ENCODE measurements at regions not wholly inside any gene's neighbourhood (a gene's known extent, or its start where the extent isn't known, plus 50 kb on each side); places are given as distances from the start of the nearest gene placed in this dataset.

- H3K36me3 ChIP-seq, result no peaks in the 10 kb centered on the region
- TF ChIP-seq CTCF (IDR thresholded peaks at IDR 0.05), result no peak
- DNase-seq (ENCODE audit: low spot score), result no peak
- H3K27ac ChIP-seq, result no peak overlapping the region
- H3K4me3 ChIP-seq, result no peak overlapping the region
- no peaks in the 10 kb centered on the region for H3K27me3 ChIP-seq
- no peaks in the 10 kb centered on the region for H3K9me3 ChIP-seq
- H3K4me1 ChIP-seq, result no peaks in the 10 kb centered on the region
These were observed 246.1 kb downstream of the SHQ1 start for GRCh38 chr3:72601983-72602750.

- Histone ChIP-seq H3K9me3 (no peaks in the 10 kb centered on the region), H3K4me1 (no peaks in the 10 kb centered on the region), H3K27me3 (no peaks in the 10 kb centered on the region), H3K36me3 (no peaks in the 10 kb centered on the region), H3K4me3 (no peak overlapping the region), H3K27ac (no peak overlapping the region)
- no peak for TF ChIP-seq CTCF (IDR thresholded peaks at IDR 0.05)
- no peak for DNase-seq (ENCODE audit: low spot score)
These were observed 247.2 kb downstream of the SHQ1 start for GRCh38 chr3:72601060-72601459.

GRCh38 chr3:72597756-72598195, 250.5 kb downstream of the SHQ1 start:
- no peaks in the 10 kb centered on the region for H3K9me3 ChIP-seq
- TF ChIP-seq CTCF (IDR thresholded peaks at IDR 0.05), result no peak
- H3K27ac ChIP-seq, result no peak overlapping the region
- H3K4me1 ChIP-seq, result no peaks in the 10 kb centered on the region
- H3K4me3 ChIP-seq, result no peak overlapping the region
- DNase-seq (ENCODE audit: low spot score), result no peak
- H3K27me3 ChIP-seq, result no peaks in the 10 kb centered on the region
- no peaks in the 10 kb centered on the region for H3K36me3 ChIP-seq

- no peaks in the 10 kb centered on the region for H3K36me3 ChIP-seq
- H3K4me3 ChIP-seq, result no peak overlapping the region
- no peaks in the 10 kb centered on the region for H3K9me3 ChIP-seq
- no peak for TF ChIP-seq CTCF (IDR thresholded peaks at IDR 0.05)
- H3K4me1 ChIP-seq, result no peaks in the 10 kb centered on the region
- no peaks in the 10 kb centered on the region for H3K27me3 ChIP-seq
- H3K27ac ChIP-seq, result no peak overlapping the region
- no peak for DNase-seq (ENCODE audit: low spot score)
These were observed 251.2 kb downstream of the SHQ1 start for GRCh38 chr3:72597043-72597442.

GRCh38 chr3:72595927-72596610, 252.2 kb downstream of the SHQ1 start:
- Histone ChIP-seq H3K4me1 (peaks cover 0 to 7% of the 10 kb centered on the region in 2 donors), H3K27me3 (no peaks in the 10 kb centered on the region), H3K36me3 (no peaks in the 10 kb centered on the region), H3K27ac (no peak overlapping the region), H3K9me3 (no peaks in the 10 kb centered on the region), H3K4me3 (no peak overlapping the region)
- TF ChIP-seq CTCF (IDR thresholded peaks at IDR 0.05), result no peak
- no peak for DNase-seq (ENCODE audit: low spot score)

All from right atrium auricular region (tissue), 2 donors.